ENCODE measurements at regions not wholly inside any gene's neighbourhood (a gene's known extent, or its start where the extent isn't known, plus 50 kb on each side); places are given as distances from the start of the nearest gene placed in this dataset.

DNA sequence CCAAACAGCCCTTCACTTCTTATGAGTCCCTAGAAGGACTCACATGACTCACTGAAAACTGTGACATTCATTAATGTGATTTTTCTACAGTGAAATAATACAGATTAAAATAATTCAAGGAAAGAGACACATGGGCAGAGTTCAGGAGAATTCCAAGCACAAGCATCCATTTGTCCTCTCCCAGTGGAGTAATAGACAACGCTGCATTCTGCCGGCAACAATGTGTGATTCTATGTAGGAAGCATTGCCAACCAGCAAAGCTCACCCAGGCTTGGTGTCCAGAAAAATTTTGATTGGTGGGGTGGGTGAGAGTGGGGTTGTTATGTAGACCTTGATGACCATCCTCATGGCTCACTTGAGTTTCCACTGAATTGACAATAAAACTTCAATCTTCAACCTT, 123.9 kb downstream of the VPREB1 start:
- peaks cover under 1 to 3% of the 10 kb centered on the region in 2 experiments for H4K20me1 ChIP-seq (replicated peaks in 1 of 2; ENCODE audit: control insufficient read depth in 1 of 2, insufficient read depth in 2 of 2, low read length in 2 of 2)
- no peak overlapping the region for H3K14ac ChIP-seq (ENCODE audit: insufficient read length)
- H2BK15ac ChIP-seq (ENCODE audit: low read length): no peak overlapping the region
- no peak overlapping the region for H4K91ac ChIP-seq (replicated peaks; ENCODE audit: insufficient read length, low read length)
- H2AK5ac ChIP-seq (ENCODE audit: low read depth, low read length): no peak overlapping the region
- WGBS, 2 experiments (ENCODE audit: extremely low coverage in 1 of 2, insufficient coverage in 1 of 2, insufficient read length in 1 of 2, insufficient replicate concordance in 2 of 2, low coverage in 1 of 2, low lambda C conversion rate in 2 of 2, missing lambda C conversion rate in 1 of 2): 95% methylated on average over 2 of the region's 2 CpGs; no CpG with 5 or more reads in 1 of the 2 experiments
- no peak for FAIRE-seq
- no peaks in the 10 kb centered on the region for H3K4me1 ChIP-seq (replicated peaks in 1 of 4; ENCODE audit: control insufficient read depth in 3 of 4, insufficient read depth in 4 of 4, low read length in 3 of 4)
- H3K4me3 ChIP-seq (ENCODE audit: extremely low read depth in 1 of 4, insufficient read depth in 2 of 4, low read depth in 3 of 4, low read length in 4 of 4): no peak overlapping the region
- ChIA-PET POLR2A (ENCODE audit: partially characterized antibody) (no interaction called here), CTCF (ENCODE audit: partially characterized antibody) (interaction anchor here (0.7 to 2.6 kb wide), 6 partner anchors 10 to 89 kb away, joined by 3 to 11 read pairs (median 5); no protein-coding TSS in a partner anchor)
- H3K36me3 ChIP-seq (ENCODE audit: control insufficient read depth in 2 of 4, insufficient read depth in 4 of 4, low read length in 3 of 4): no peaks in the 10 kb centered on the region
- H3K18ac ChIP-seq (ENCODE audit: extremely low read depth, low read length): no peak overlapping the region
- no peak overlapping the region for H3K9ac ChIP-seq (replicated peaks in 1 of 4; ENCODE audit: extremely low read depth in 1 of 4, low read depth in 3 of 4, low read length in 3 of 4)
- H2BK12ac ChIP-seq (ENCODE audit: low read depth, low read length): no peak overlapping the region
- H3K79me1 ChIP-seq (ENCODE audit: low read depth, low read length): no peaks in the 10 kb centered on the region
- no peaks in the 10 kb centered on the region for H3K9me3 ChIP-seq (ENCODE audit: insufficient read depth in 2 of 2, low read depth in 1 of 2, low read length in 1 of 2)
- no peak overlapping the region for H4K8ac ChIP-seq (ENCODE audit: extremely low read depth, insufficient read depth, low read length)
- no peak overlapping the region for H2BK20ac ChIP-seq (ENCODE audit: low read length)
- no peak overlapping the region for H4K5ac ChIP-seq (ENCODE audit: insufficient read length, low read depth, low read length)
- no peak overlapping the region for H3K4ac ChIP-seq (replicated peaks; ENCODE audit: insufficient read length, low read depth, low read length)
- no peak overlapping the region for H2BK120ac ChIP-seq (replicated peaks; ENCODE audit: low read depth, low read length)
- no peak overlapping the region for H3K23ac ChIP-seq (ENCODE audit: insufficient read length)
- no peaks in the 10 kb centered on the region for H3K23me2 ChIP-seq (ENCODE audit: low read depth, low read length)
- no peaks in the 10 kb centered on the region for H3K79me2 ChIP-seq (ENCODE audit: control insufficient read depth in 1 of 2, insufficient read depth in 2 of 2, low read length in 2 of 2)
- H3K27ac ChIP-seq (ENCODE audit: low read depth, low read length): no peak overlapping the region
- no peak overlapping the region for H3K56ac ChIP-seq (replicated peaks; ENCODE audit: insufficient read length, low read depth, low read length)
- no peak overlapping the region for H2BK5ac ChIP-seq (ENCODE audit: low read depth, low read length)
- H2AFZ ChIP-seq (ENCODE audit: low read length): no peak overlapping the region
- peaks cover 79 to 100% (median 98%) of the 10 kb centered on the region in 4 experiments for H3K27me3 ChIP-seq (replicated peaks in 1 of 4; ENCODE audit: control insufficient read depth in 3 of 4, extremely low read depth in 1 of 4, insufficient read depth in 3 of 4, low read length in 3 of 4)
- no peak overlapping the region for H3K4me2 ChIP-seq (ENCODE audit: insufficient read depth in 1 of 2, low read depth in 2 of 2, low read length in 2 of 2)
- DNase-seq (ENCODE audit: low read depth in 1 of 2, low spot score in 2 of 2): no peak
- no peak for TF ChIP-seq KDM4A (IDR thresholded peaks at IDR 0.05; ENCODE audit: low read depth, low read length, severe bottlenecking)
- no peak for TF ChIP-seq NANOG (IDR thresholded peaks at IDR 0.05; ENCODE audit: insufficient read depth, low read depth, low read length, poor library complexity, severe bottlenecking)
- no peak for TF ChIP-seq SIN3A (conservative IDR thresholded peaks at IDR 0.05 in 1 of 2, IDR thresholded peaks at IDR 0.05 in 1 of 2; ENCODE audit: low read depth in 1 of 2, low read length in 2 of 2)
- TF ChIP-seq TAF7 (optimal IDR thresholded peaks at IDR 0.05; ENCODE audit: borderline replicate concordance, low read depth, low read length): no peak
- TF ChIP-seq KDM5A (IDR thresholded peaks at IDR 0.05; ENCODE audit: low read length): no peak
- no peak for TF ChIP-seq RAD21 (IDR thresholded peaks at IDR 0.05 in 1 of 2, conservative IDR thresholded peaks at IDR 0.05 in 1 of 2; ENCODE audit: low read depth in 2 of 2, low read length in 2 of 2)
- TF ChIP-seq EGR1 (IDR thresholded peaks at IDR 0.05; ENCODE audit: borderline replicate concordance, low read depth, low read length): no peak
- TF ChIP-seq TBP (IDR thresholded peaks at IDR 0.05; ENCODE audit: low read depth, low read length): no peak
- TF ChIP-seq RBBP5 (IDR thresholded peaks at IDR 0.05; ENCODE audit: borderline replicate concordance, low read depth, low read length): no peak
- no peak for TF ChIP-seq SAP30 (IDR thresholded peaks at IDR 0.05; ENCODE audit: insufficient read depth, insufficient replicate concordance, low read length)
- TF ChIP-seq, protein P1, sequence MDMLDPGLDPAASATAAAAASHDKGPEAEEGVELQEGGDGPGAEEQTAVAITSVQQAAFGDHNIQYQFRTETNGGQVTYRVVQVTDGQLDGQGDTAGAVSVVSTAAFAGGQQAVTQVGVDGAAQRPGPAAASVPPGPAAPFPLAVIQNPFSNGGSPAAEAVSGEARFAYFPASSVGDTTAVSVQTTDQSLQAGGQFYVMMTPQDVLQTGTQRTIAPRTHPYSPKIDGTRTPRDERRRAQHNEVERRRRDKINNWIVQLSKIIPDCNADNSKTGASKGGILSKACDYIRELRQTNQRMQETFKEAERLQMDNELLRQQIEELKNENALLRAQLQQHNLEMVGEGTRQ (IDR thresholded peaks at IDR 0.05; ENCODE audit: low read length): no peak
- TF ChIP-seq CBX5 (IDR thresholded peaks at IDR 0.05; ENCODE audit: low read depth, low read length): no peak

Data from H1 (cell line).